H1 (cell line): ENCODE measurements at regions not wholly inside any gene's neighbourhood (a gene's known extent, or its start where the extent isn't known, plus 50 kb on each side); places are given as distances from the start of the nearest gene placed in this dataset.

Experiments
- RAD21 ChIP-seq, 2 experiments: IDR thresholded peaks in 1 of 2; conservative IDR thresholded peaks in 1 of 2; 2 replicates each; pipeline ENCODE4 v1.6.1; 2011; ENCODE audit warnings: low read depth in 2 of 2, low read length in 2 of 2, improper control_type of control experiment in 1 of 2, inconsistent platforms in 1 of 2, mild to moderate bottlenecking in 1 of 2, moderate library complexity in 1 of 2

GRCh38 chr12:86801439-86801838 is 545.2 kb upstream of the MGAT4C start (continued):
- TF ChIP-seq RAD21 (IDR thresholded peaks at IDR 0.05 in 1 of 2, conservative IDR thresholded peaks at IDR 0.05 in 1 of 2; ENCODE audit: low read depth in 2 of 2, low read length in 2 of 2) = no peak
